ENCODE measurements at regions not wholly inside any gene's neighbourhood (a gene's known extent, or its start where the extent isn't known, plus 50 kb on each side); places are given as distances from the start of the nearest gene placed in this dataset.

DNA sequence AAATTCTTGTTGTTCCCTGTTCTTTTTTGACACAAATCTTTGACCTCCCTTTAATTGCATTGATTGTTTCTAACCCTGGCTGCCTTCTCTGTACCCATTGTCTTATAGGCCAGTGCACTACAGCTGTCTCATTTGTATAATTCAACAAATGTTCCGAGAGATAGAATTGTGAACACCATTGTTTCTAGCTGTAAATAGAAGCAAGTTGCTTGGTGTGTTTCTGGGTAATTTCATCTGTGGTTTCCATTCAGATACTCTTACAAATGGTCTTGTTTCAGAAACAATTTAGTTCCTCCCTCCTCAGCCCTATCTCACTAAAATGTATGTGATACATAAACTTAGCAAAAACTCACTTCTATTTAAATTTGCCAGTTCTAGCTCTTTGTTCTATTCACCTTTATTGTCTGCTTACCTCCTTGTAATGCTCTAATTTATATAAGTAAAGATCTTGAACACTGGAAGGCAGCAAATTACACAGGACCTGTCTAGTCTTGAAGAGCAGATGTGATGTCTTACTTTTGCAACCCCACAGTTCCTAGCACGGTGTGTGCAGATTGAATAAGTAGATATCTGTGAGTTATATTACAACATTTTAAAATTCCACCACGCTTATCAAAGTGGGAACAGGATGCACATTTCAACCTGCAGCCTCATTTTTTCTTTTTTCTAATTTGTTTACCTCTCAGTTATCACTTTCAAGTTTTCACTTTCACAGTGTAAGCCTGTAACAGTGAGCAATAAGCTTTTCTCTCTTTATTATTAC, 515.6 kb upstream of the ZP4 start:
- TF ChIP-seq, protein P1, sequence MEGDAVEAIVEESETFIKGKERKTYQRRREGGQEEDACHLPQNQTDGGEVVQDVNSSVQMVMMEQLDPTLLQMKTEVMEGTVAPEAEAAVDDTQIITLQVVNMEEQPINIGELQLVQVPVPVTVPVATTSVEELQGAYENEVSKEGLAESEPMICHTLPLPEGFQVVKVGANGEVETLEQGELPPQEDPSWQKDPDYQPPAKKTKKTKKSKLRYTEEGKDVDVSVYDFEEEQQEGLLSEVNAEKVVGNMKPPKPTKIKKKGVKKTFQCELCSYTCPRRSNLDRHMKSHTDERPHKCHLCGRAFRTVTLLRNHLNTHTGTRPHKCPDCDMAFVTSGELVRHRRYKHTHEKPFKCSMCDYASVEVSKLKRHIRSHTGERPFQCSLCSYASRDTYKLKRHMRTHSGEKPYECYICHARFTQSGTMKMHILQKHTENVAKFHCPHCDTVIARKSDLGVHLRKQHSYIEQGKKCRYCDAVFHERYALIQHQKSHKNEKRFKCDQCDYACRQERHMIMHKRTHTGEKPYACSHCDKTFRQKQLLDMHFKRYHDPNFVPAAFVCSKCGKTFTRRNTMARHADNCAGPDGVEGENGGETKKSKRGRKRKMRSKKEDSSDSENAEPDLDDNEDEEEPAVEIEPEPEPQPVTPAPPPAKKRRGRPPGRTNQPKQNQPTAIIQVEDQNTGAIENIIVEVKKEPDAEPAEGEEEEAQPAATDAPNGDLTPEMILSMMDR (IDR thresholded peaks at IDR 0.05) = no peak
- TF ChIP-seq POLR2AphosphoS5 (IDR thresholded peaks at IDR 0.05) (no peak), POLR2A (IDR thresholded peaks at IDR 0.05) (no peak)

Data from sigmoid colon (tissue), 4 donors.